ENCODE measurements at regions not wholly inside any gene's neighbourhood (a gene's known extent, or its start where the extent isn't known, plus 50 kb on each side); places are given as distances from the start of the nearest gene placed in this dataset.
"Not testable (repeated sequence)": the region's sequence is repeated elsewhere in the genome, so short reads cannot be mapped to it uniquely, and the experiment has no call there.

DNA sequence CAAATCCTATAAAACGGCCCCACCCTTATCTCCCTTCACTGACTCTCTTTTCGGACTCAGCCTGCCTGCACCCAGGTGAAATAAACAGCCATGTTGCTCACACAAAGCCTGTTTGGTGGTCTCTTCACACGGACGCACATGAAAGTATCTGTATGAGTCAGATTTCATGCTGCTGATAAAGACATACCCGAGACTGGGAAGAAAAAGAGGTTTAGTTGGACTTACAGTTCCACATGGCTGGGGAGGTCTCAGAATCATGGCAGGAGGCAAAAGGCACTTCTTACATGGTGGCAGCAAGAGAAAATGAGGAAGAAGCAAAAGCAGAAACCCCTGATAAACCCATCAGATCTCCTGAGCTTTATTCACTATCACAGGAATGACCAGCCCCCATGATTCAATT, 249.3 kb upstream of the SPTLC3 start:
- H3K27ac ChIP-seq, H3K4me3 ChIP-seq, DNase-seq, H3K36me3 ChIP-seq, H3K4me1 ChIP-seq, H3K27me3 ChIP-seq, H3K9me3 ChIP-seq: not testable (repeated sequence)

DNA sequence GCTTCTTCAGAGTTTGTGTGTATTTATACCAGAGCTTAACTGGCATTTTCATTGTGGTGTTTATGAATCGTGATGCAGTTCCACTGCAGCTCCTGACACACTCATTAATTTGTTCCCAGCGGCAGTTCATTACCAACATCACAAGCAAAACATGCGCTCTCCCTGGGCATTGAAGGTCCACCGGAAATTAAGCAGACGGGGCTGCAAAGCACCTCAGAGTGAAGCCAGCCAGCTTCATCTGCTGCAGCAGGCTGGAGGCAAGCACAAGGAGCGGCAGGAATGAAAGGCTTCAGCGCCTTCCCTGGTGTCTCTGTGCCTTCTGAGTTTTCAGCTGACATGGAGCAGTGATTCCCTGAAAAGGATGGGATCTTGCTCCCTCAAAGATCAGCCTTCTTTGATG, 246.0 kb upstream of the SPTLC3 start:
- no peaks in the 10 kb centered on the region for H3K4me1 ChIP-seq
- H3K27me3 ChIP-seq, result no peaks in the 10 kb centered on the region
- no peaks in the 10 kb centered on the region for H3K9me3 ChIP-seq
- H3K36me3 ChIP-seq, result no peaks in the 10 kb centered on the region
- no peak overlapping the region for H3K4me3 ChIP-seq
- DNase-seq, result no peak
- H3K27ac ChIP-seq, result no peak overlapping the region
- TF ChIP-seq, protein P1, sequence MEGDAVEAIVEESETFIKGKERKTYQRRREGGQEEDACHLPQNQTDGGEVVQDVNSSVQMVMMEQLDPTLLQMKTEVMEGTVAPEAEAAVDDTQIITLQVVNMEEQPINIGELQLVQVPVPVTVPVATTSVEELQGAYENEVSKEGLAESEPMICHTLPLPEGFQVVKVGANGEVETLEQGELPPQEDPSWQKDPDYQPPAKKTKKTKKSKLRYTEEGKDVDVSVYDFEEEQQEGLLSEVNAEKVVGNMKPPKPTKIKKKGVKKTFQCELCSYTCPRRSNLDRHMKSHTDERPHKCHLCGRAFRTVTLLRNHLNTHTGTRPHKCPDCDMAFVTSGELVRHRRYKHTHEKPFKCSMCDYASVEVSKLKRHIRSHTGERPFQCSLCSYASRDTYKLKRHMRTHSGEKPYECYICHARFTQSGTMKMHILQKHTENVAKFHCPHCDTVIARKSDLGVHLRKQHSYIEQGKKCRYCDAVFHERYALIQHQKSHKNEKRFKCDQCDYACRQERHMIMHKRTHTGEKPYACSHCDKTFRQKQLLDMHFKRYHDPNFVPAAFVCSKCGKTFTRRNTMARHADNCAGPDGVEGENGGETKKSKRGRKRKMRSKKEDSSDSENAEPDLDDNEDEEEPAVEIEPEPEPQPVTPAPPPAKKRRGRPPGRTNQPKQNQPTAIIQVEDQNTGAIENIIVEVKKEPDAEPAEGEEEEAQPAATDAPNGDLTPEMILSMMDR (IDR thresholded peaks at IDR 0.05), result no peak
- TF ChIP-seq POLR2A (IDR thresholded peaks at IDR 0.05), result no peak

DNA sequence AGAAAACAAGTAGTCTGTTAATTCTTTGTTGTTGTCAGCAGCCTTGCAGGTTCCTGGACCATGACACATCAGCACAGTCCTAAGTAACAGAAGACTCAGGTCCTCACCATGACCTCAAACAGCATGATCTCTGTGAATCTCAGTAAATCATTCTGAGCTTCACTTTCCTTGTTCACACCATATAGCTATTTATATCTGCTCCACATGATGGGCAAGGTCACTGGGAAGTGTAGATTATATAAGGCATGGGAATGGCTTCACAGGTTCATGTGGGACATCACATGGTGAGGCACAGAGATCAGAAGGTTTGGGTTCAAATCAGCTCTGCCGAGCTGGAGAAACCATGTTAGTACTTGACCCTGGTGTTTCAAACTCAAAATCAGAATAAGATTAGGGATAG, 245.4 kb upstream of the SPTLC3 start:
- no peaks in the 10 kb centered on the region for H3K27me3 ChIP-seq
- H3K36me3 ChIP-seq, result no peaks in the 10 kb centered on the region
- TF ChIP-seq, protein P1 (IDR thresholded peaks at IDR 0.05), result no peak
- no peak for TF ChIP-seq POLR2A (IDR thresholded peaks at IDR 0.05)

DNA sequence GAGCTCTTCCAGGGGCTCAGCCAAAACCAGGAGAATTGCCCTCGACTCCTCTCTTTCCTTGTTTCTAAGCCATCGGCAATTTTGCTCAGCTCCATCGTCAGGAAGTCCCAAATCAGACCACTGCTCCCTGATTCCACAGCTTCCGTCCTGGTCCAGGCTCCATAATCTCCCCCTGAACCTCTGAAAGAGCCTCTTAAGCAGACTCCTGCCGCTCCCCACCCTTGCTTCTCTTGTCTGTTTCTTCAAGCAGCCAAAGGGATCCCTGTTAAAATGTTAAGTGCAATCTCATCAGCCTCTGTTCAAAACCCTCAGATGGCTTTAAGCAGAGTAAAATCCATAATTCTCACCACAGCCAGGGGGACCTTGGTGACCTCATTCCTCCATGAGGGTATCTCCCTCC, 244.7 kb upstream of the SPTLC3 start:
- Histone ChIP-seq H3K36me3 (no peaks in the 10 kb centered on the region), H3K4me3 (no peak overlapping the region), H3K27ac (no peak overlapping the region), H3K27me3 (no peaks in the 10 kb centered on the region), H3K9me3 (no peaks in the 10 kb centered on the region), H3K4me1 (no peaks in the 10 kb centered on the region)
- DNase-seq, result no peak
- no peak for TF ChIP-seq POLR2A (IDR thresholded peaks at IDR 0.05)
- TF ChIP-seq, protein P1 (IDR thresholded peaks at IDR 0.05), result no peak

More for the DNA sequence above, 245.4 kb upstream of the SPTLC3 start:
- Histone ChIP-seq H3K4me3 (no peak overlapping the region), H3K4me1 (no peaks in the 10 kb centered on the region), H3K27ac (no peak overlapping the region), H3K9me3 (no peaks in the 10 kb centered on the region)
- DNase-seq, result no peak

DNA sequence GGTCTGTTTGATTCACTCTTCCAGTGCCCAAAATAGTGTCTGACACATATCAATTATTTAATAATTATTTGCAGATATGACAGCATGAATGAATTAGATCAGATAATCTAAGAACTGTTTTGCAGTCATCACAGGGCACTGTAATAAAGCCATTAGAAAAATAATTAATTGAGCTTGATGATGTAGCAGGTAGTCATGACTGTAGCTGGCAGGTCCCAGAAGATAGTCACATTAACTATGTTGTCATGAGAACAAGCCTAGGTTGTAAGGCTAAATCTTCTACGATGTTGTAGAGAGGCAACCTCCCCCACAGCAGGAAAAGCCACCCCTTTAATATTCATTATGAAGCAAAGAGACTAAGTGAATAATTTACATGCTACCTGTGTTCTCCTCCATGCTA, 243.9 kb upstream of the SPTLC3 start:
- H3K4me1 ChIP-seq, result no peaks in the 10 kb centered on the region
- no peak overlapping the region for H3K4me3 ChIP-seq
- no peaks in the 10 kb centered on the region for H3K36me3 ChIP-seq
- no peak for DNase-seq
- H3K27me3 ChIP-seq, result no peaks in the 10 kb centered on the region
- no peak overlapping the region for H3K27ac ChIP-seq
- no peaks in the 10 kb centered on the region for H3K9me3 ChIP-seq
- TF ChIP-seq POLR2A (IDR thresholded peaks at IDR 0.05), result no peak
- TF ChIP-seq, protein P1 (IDR thresholded peaks at IDR 0.05), result no peak

DNA sequence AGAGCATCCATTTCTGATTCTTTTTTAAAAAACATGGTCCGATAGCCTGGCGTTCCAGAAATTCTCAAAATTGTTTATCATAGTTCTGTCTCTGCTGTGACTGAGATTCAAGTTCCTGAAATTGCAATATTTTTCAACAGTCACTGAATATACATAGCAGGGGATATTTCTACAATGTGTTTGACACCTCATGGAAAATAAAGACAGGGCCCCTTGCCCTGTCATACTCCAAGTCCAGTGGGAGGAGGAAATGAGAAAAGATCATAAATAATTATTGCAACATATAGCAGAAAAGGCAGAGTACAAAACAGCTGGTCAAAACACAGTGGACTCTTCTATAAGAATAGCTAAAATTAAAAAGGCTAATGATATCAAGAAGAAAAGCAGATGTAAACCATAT, 234.8 kb upstream of the SPTLC3 start:
- Histone ChIP-seq H3K4me1 (no peaks in the 10 kb centered on the region), H3K27me3 (no peaks in the 10 kb centered on the region), H3K9me3 (no peaks in the 10 kb centered on the region), H3K4me3 (no peak overlapping the region), H3K36me3 (no peaks in the 10 kb centered on the region), H3K27ac (no peak overlapping the region)
- TF ChIP-seq, protein P1 (IDR thresholded peaks at IDR 0.05), result no peak
- TF ChIP-seq POLR2A (IDR thresholded peaks at IDR 0.05), result no peak
- DNase-seq, result no peak
